ENCODE measurements at regions not wholly inside any gene's neighbourhood (a gene's known extent, or its start where the extent isn't known, plus 50 kb on each side); places are given as distances from the start of the nearest gene placed in this dataset.

DNA sequence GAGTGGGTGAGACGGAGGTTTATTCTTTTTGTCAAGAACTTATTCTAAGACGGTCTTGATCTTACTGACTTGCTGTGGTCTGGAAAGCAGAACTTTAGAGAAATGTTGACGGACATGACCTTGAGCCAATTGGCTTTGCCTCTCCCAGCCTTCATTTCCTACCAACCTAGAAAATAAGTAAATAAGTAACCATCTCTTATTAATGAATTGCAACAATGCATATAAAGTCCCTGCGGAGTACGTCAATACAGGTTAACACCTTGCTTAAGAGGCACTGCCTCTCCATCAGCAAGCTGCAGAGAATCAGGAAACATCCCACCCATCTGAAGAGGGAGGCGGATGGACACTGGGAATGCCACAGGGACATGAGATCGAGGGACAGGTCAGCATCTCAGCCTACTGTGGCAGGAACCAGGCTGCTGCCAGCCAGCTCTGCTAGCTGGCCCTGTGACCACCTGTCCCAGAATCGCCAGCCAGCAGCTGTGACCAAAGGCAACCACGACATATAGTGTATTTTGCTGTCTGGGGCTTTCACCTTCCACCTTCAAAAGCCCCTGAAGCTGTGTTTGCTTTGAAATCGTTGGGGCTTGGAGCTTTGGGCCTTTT, 208.3 kb downstream of the BCL11B start:
- H3K4me3 ChIP-seq (ENCODE audit: control insufficient read depth, low read depth, low read length): no peak overlapping the region
- TF ChIP-seq, protein P1, sequence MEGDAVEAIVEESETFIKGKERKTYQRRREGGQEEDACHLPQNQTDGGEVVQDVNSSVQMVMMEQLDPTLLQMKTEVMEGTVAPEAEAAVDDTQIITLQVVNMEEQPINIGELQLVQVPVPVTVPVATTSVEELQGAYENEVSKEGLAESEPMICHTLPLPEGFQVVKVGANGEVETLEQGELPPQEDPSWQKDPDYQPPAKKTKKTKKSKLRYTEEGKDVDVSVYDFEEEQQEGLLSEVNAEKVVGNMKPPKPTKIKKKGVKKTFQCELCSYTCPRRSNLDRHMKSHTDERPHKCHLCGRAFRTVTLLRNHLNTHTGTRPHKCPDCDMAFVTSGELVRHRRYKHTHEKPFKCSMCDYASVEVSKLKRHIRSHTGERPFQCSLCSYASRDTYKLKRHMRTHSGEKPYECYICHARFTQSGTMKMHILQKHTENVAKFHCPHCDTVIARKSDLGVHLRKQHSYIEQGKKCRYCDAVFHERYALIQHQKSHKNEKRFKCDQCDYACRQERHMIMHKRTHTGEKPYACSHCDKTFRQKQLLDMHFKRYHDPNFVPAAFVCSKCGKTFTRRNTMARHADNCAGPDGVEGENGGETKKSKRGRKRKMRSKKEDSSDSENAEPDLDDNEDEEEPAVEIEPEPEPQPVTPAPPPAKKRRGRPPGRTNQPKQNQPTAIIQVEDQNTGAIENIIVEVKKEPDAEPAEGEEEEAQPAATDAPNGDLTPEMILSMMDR (conservative IDR thresholded peaks at IDR 0.05; ENCODE audit: control insufficient read depth, insufficient read depth, low read depth, low read length): no peak
- no peak for DNase-seq (ENCODE audit: low read depth)

DNA sequence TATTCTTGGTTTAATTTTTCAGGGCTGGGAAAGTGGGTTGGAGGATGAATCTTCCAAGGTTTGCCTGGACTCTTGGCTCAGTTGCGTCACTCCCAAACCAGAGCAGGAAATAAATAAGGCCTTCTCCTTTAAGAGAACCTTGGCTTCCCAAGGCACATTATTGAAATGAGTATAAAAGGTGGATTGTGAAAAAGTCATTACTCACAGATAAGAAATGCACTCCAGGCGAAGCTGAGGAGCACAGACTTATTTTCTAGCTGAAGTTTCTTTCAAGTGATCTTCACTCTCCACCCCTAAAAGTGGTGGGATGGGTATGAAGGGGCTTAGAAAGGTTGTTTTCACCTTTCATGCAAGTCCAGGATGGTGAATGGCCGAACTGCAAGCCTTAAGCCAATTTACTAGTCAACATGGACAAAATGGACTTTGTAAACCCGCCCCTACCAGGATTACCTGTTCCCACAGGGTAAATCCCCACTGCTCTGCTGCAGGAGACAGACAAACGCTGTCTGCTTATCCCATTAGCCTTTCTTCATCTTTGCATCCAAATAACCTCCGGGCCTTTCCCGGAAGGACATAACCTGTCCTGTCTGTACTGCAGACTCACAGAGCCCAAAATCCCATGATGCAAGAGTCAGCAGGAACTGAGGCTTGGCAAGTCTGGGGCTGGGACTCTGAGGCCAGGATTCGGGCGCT, 207.6 kb downstream of the BCL11B start:
- TF ChIP-seq, protein P1 (conservative IDR thresholded peaks at IDR 0.05; ENCODE audit: control insufficient read depth, insufficient read depth, low read depth, low read length): no peak
- H3K4me3 ChIP-seq (ENCODE audit: control insufficient read depth, low read depth, low read length): no peak overlapping the region
- DNase-seq (ENCODE audit: low read depth): no peak

DNA sequence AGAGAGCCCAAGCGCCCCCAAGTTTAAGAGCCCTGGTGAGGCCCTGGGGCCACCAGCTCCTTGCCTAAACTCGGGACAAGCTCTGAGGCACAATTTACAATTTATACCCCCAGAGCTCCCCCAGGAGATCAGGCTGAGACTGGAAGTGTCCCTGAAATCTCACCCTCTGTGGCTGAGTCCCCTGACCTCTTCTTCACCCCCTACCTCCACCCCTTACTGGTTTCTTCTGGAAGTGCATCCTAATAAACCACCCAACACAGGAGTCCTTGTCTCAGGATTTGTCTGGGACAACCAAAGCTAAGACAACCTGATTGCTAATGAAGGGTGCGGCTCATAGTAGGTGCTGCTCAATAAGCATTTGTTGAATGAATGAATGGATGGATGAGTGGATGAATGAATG, 206.4 kb downstream of the BCL11B start:
- H3K4me3 ChIP-seq (ENCODE audit: control insufficient read depth, low read depth, low read length): no peak overlapping the region
- TF ChIP-seq, protein P1 (conservative IDR thresholded peaks at IDR 0.05; ENCODE audit: control insufficient read depth, insufficient read depth, low read depth, low read length): no peak
- no peak for DNase-seq (ENCODE audit: low read depth)

DNA sequence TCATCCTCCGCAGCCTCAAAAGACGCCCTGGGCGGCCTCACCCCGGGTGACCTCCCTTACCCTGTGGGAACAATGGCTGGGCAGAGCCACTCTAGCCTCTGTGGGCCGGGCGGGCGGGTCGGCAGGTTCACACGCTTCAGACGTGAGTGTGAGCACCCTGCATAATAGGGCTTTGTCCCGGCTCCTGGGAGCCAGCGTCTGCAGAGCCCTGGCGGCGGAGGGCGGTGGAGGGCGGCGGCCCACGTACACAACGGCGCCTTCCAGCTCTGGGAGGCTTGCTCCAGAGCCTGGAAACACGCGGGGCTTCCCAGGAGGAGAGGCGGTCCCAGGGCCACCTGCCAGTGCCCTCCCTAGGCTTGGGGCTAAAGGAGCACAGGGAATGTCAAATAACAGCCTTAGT, 205.6 kb downstream of the BCL11B start:
- no peak overlapping the region for H3K4me3 ChIP-seq (ENCODE audit: control insufficient read depth, low read depth, low read length)
- TF ChIP-seq, protein P1 (conservative IDR thresholded peaks at IDR 0.05; ENCODE audit: control insufficient read depth, insufficient read depth, low read depth, low read length): no peak
- DNase-seq (ENCODE audit: low read depth): no peak

DNA sequence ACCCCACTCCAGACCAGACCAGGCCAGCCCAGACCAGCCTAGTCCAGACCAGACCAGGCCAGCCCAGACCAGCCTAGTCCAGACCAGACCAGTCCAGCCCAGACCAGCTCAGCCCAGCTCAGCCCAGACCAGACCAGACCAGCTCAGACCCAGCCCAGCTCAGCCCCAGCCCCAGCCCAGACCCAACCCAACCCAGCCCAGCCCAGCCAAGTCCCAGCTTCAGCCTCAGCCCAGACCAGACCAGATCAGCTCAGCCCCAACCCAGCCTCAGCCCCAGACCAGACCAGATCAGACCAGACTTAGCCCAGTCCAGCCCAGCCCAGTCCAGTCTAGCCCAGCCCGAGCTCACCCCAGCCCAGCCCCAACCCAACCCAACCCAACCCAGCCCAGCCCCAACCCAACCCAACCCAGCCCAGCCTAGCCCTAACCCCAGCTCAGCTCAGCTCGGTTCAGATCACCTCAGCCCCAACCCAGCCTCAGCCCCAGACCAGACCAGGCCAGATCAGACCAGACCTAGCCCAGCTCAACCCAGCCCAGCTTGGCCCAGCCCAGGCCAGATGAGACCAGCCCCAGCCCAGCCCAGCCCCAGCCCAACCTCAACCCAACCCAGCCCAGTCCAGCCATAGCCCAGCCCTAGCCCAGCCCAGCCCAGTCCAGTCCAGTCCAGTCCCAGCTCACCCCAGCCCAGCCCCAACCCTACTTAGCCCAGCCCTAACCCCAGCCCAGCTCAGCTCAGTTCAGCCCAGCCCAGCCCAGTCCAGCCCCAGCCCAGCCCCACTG, 204.7 kb downstream of the BCL11B start:
- no peak overlapping the region for H3K4me3 ChIP-seq (ENCODE audit: control insufficient read depth, low read depth, low read length)
- no peak for DNase-seq (ENCODE audit: low read depth)
- TF ChIP-seq, protein P1 (conservative IDR thresholded peaks at IDR 0.05; ENCODE audit: control insufficient read depth, insufficient read depth, low read depth, low read length): no peak

DNA sequence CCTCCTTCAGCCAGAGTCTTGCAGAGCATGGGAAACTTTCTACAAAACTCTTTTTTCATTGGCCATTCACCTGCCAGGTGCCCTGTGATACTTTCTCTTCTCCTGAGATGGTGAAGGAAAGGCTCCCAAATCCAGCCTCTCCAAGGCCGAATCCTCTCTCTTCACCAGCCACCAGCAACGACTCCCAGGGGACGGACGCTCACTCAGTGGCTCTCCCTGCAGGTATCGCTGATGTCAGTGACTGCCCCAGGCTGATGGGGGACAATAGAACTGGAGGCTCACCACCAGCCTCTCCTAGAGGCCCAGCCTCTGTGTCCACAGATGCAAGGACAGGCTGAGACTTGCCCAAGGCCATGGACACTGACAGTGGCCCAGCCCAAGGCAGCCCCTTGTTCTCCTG, 204.1 kb downstream of the BCL11B start:
- no peak overlapping the region for H3K4me3 ChIP-seq (ENCODE audit: control insufficient read depth, low read depth, low read length)
- no peak for DNase-seq (ENCODE audit: low read depth)
- TF ChIP-seq, protein P1 (conservative IDR thresholded peaks at IDR 0.05; ENCODE audit: control insufficient read depth, insufficient read depth, low read depth, low read length): no peak

Measured in fibroblast of mammary gland (primary cell).